Uterus (tissue), 3 donors: ENCODE measurements at regions not wholly inside any gene's neighbourhood (a gene's known extent, or its start where the extent isn't known, plus 50 kb on each side); places are given as distances from the start of the nearest gene placed in this dataset.

Source experiments
- DNase-seq, 2 donors: peaks; one replicate each; pipeline ENCODE4 v3.0.0-alpha.2; 2019 to 2020
- H3K27ac ChIP-seq, 2 donors: fragments of 200-600 bp; sonication (generic); 1 replicate in 1 of 2; 2 replicates in 1 of 2; pipeline ENCODE4 v1.5.1; 2016 to 2018
- H3K27me3 ChIP-seq, 2 donors: fragments of 200-600 bp; sonication (generic); one replicate each; pipeline ENCODE4 v1.5.1; 2018 to 2019; ENCODE audit warnings: control low read depth in 1 of 2
- H3K36me3 ChIP-seq, 2 donors: fragments of 200-600 bp; sonication (generic); one replicate each; pipeline ENCODE4 v1.5.1; 2019; ENCODE audit warnings: control low read depth in 1 of 2
- H3K4me1 ChIP-seq, 2 donors: fragments of 200-600 bp; sonication (generic); one replicate each; pipeline ENCODE4 v1.5.1; 2018 to 2019; ENCODE audit warnings: control low read depth in 1 of 2
- H3K4me3 ChIP-seq, 2 donors: fragments of 200-600 bp; sonication (generic); 1 replicate in 1 of 2; 2 replicates in 1 of 2; pipeline ENCODE4 v1.5.1; 2018 to 2019; ENCODE audit warnings: mild to moderate bottlenecking in 1 of 2
- H3K9me3 ChIP-seq, 2 donors: fragments of 200-600 bp; sonication (generic); one replicate each; pipeline ENCODE4 v1.5.1; 2019; ENCODE audit warnings: control low read depth in 1 of 2
- POLR2A ChIP-seq, 2 donors: fragments of 450-650 bp; IDR thresholded peaks; one replicate each; pipeline ENCODE4 v1.6.1; 2016; ENCODE audit warnings: antibody characterized with exemption in 2 of 2, mild to moderate bottlenecking in 1 of 2, moderate library complexity in 1 of 2
- intact Hi-C: fragments of 100-400 bp; cut with DNase I; formaldehyde crosslinking; loops from one replicate; pipeline ENCODE4 v1.15.1; 2023; ENCODE audit warnings: low total_unique reads
- TF ChIP-seq, protein P1 (sequence below), 4 experiments: fragments of 200-600 bp in 2 of 4; fragments of 450-650 bp in 2 of 4; sonication (generic) in 2 of 4; IDR thresholded peaks; one replicate each; pipeline ENCODE4 v1.5.1; 2016 to 2019; ENCODE audit warnings: antibody characterized with exemption in 4 of 4, mild to moderate bottlenecking in 2 of 4, moderate library complexity in 1 of 4
- donor health status: DM: yes; HTN: yes; CAD: no.

DNA sequence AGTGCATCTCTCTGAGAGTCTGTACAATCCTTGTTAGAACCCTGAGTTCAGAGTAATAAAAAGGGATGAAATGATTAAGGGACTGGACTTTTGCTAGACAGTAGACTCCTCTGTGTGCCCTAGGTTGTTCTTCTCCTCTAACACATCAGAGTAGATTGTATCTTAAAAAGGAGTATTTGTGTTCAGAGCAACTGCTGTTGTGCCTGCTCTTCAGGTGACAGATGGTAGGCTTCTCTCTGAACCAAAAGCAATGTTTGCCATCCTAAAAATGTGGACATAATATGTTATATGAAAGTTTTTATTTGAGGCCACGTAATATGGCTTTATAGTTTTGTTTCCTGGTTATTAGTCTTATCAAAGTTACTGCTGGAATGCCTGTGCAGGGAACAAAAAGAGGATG, 588.6 kb upstream of the FAT1 start:
- no peak for TF ChIP-seq POLR2A (IDR thresholded peaks at IDR 0.05)
- TF ChIP-seq, protein P1, sequence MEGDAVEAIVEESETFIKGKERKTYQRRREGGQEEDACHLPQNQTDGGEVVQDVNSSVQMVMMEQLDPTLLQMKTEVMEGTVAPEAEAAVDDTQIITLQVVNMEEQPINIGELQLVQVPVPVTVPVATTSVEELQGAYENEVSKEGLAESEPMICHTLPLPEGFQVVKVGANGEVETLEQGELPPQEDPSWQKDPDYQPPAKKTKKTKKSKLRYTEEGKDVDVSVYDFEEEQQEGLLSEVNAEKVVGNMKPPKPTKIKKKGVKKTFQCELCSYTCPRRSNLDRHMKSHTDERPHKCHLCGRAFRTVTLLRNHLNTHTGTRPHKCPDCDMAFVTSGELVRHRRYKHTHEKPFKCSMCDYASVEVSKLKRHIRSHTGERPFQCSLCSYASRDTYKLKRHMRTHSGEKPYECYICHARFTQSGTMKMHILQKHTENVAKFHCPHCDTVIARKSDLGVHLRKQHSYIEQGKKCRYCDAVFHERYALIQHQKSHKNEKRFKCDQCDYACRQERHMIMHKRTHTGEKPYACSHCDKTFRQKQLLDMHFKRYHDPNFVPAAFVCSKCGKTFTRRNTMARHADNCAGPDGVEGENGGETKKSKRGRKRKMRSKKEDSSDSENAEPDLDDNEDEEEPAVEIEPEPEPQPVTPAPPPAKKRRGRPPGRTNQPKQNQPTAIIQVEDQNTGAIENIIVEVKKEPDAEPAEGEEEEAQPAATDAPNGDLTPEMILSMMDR (IDR thresholded peaks at IDR 0.05) = no peak
- H3K27me3 ChIP-seq = no peaks in the 10 kb centered on the region
- intact Hi-C loops = no loop called here
- H3K27ac ChIP-seq = no peak overlapping the region
- no peak for DNase-seq
- no peaks in the 10 kb centered on the region for H3K4me1 ChIP-seq
- no peak overlapping the region for H3K4me3 ChIP-seq
- no peaks in the 10 kb centered on the region for H3K9me3 ChIP-seq
- H3K36me3 ChIP-seq = no peaks in the 10 kb centered on the region

DNA sequence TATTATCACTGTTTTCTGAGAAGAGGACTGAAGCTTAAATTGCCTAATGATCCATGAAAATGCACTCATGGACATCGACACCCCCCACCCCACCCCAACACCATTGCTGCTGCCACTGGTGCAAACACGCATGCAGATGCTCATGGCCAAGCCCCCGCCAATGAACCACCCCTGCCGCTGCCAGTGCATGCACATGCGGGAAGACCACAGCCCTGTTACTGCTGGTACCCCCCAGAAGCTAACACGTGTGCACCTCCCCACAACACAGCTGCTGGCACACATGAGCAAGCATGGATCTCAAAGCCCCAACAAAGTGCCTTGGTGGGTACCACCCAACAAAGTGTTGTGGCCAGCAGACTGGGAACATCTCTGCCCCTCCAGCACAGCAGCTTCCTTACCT, 594.1 kb upstream of the FAT1 start:
- no peaks in the 10 kb centered on the region for H3K36me3 ChIP-seq
- H3K27ac ChIP-seq = no peak overlapping the region
- TF ChIP-seq, protein P1 (IDR thresholded peaks at IDR 0.05) = no peak
- TF ChIP-seq POLR2A (IDR thresholded peaks at IDR 0.05) = no peak
- no peak overlapping the region for H3K4me3 ChIP-seq
- DNase-seq = no peak
- H3K27me3 ChIP-seq = no peaks in the 10 kb centered on the region
- no peaks in the 10 kb centered on the region for H3K4me1 ChIP-seq
- no peaks in the 10 kb centered on the region for H3K9me3 ChIP-seq
- intact Hi-C loops = no loop called here

DNA sequence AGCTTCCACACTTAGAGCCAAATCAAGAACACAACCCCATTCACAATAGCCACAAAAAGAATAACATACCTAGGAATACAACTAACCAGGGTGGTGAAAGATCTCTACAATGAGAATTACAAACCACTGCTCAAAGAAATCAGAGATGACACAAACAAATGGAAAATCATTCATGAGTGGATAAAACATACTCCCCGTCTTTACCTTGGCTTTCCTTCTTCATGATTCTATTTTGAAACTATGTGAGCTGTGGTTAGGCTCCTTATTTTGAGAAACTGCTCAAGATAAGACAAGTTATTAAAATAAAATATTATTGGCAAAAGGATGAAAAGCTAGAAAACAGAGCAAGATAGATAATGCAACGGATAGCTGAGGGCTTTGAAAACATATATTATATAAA, 598.1 kb upstream of the FAT1 start:
- Histone ChIP-seq H3K36me3 (no peaks in the 10 kb centered on the region), H3K27ac (no peak overlapping the region), H3K4me3 (no peak overlapping the region), H3K9me3 (no peaks in the 10 kb centered on the region), H3K4me1 (no peaks in the 10 kb centered on the region), H3K27me3 (no peaks in the 10 kb centered on the region)
- DNase-seq = no peak
- TF ChIP-seq, protein P1 (IDR thresholded peaks at IDR 0.05) = no peak
- no peak for TF ChIP-seq POLR2A (IDR thresholded peaks at IDR 0.05)
- intact Hi-C loops = no loop called here

DNA sequence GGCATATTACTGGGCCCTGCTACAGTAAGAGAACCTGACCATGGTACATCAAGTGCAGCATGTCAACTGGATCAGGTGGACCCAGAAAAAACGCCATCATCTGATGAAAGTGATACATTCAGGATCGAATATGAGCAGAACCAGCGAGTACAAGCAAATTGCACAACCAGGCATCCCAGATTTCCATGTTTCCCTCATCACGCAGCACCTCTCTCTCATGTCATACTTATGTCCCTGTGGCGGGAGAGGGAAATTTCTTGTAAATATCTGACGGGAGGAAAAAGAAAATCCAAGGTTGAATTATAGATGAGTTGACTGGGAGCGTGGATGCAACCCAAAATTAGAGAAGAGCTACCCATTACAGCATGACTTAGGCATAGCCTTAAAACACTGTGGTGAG, 608.5 kb upstream of the FAT1 start:
- Histone ChIP-seq H3K27me3 (no peaks in the 10 kb centered on the region), H3K36me3 (no peaks in the 10 kb centered on the region), H3K27ac (no peak overlapping the region), H3K4me3 (no peak overlapping the region), H3K4me1 (no peaks in the 10 kb centered on the region), H3K9me3 (no peaks in the 10 kb centered on the region)
- intact Hi-C loops = no loop called here
- no peak for TF ChIP-seq POLR2A (IDR thresholded peaks at IDR 0.05)
- TF ChIP-seq, protein P1 (IDR thresholded peaks at IDR 0.05) = no peak
- DNase-seq = no peak

DNA sequence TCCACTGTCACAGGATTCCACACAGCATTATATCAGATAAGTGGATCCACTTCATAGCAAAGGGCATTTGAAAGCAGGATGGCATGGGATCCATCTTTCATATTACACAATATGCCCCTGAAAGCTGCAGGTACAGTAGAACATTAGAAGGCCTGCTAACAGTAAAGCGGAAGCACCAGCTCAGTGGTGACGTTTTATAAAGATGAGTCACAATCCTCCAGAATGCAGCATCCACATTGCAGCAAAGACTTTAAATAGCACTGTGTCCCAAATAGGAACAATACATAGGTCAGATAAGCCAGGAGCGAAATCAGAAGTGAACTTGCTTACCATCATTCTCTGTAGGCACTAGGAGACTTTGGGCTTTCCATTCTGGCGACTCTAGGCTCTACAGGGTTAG, 609.5 kb upstream of the FAT1 start:
- no peaks in the 10 kb centered on the region for H3K9me3 ChIP-seq
- intact Hi-C loops = no loop called here
- H3K4me1 ChIP-seq = no peaks in the 10 kb centered on the region
- H3K36me3 ChIP-seq = no peaks in the 10 kb centered on the region
- H3K27me3 ChIP-seq = no peaks in the 10 kb centered on the region
- no peak overlapping the region for H3K27ac ChIP-seq
- no peak for TF ChIP-seq POLR2A (IDR thresholded peaks at IDR 0.05)
- TF ChIP-seq, protein P1 (IDR thresholded peaks at IDR 0.05) = no peak
- DNase-seq = no peak
- no peak overlapping the region for H3K4me3 ChIP-seq
